Panc1 (cell line): ENCODE measurements at regions not wholly inside any gene's neighbourhood (a gene's known extent, or its start where the extent isn't known, plus 50 kb on each side); places are given as distances from the start of the nearest gene placed in this dataset.
"Not testable (repeated sequence)": the region's sequence is repeated elsewhere in the genome, so short reads cannot be mapped to it uniquely, and the experiment has no call there.

Experiments used
- ATAC-seq: fragments of 200-7000 bp; cut with Tn5 transposase; 2 replicates; pipeline ENCODE4 v1.9.1; 2020; ENCODE audit warnings: mild to moderate bottlenecking, moderate library complexity
- BruUV-seq: library from RNA; stranded (reverse); fragments of 400-500 nt; replicated peaks from 2 replicates; lab custom pipeline; 2021; lab: Mats Ljungman, UMichigan
- CTCF ChIA-PET: fragments of 300-600 bp; sonication (Branson Sonifier 250); formaldehyde crosslinking; loops from one replicate; lab custom pipeline; 2022; ENCODE audit warnings: antibody characterized with exemption; lab: Charles Lee
- POLR2A ChIA-PET: fragments of 300-600 bp; sonication (Branson Sonifier 250); formaldehyde crosslinking; loops from one replicate; lab custom pipeline; 2022; ENCODE audit warnings: antibody characterized with exemption; lab: Charles Lee
- DNase-seq: peaks from one replicate; pipeline ENCODE4 v3.0.0-alpha.2; 2010; ENCODE audit warnings: low read depth, low spot score
- H3K27ac ChIP-seq: 2 replicates; pipeline ENCODE4 v1.5.1; 2011; ENCODE audit warnings: mild to moderate bottlenecking, low read length, inconsistent platforms
- H3K27me3 ChIP-seq: fragments of 200-500 bp; sonication (Bioruptor generic); 2 replicates; pipeline ENCODE4 v1.6.0; 2014; ENCODE audit warnings: low read length, inconsistent platforms; ENCODE audit not compliant: control insufficient read depth, insufficient read depth
- H3K36me3 ChIP-seq: fragments of 200-500 bp; sonication (Bioruptor generic); 2 replicates; pipeline ENCODE4 v1.5.1; 2014; ENCODE audit warnings: inconsistent platforms, mild to moderate bottlenecking, low read length, moderate library complexity; ENCODE audit not compliant: control insufficient read depth, insufficient read depth
- H3K4me1 ChIP-seq: 2 replicates; pipeline ENCODE4 v1.5.1; 2011; ENCODE audit warnings: inconsistent platforms, mild to moderate bottlenecking, low read length, moderate library complexity; ENCODE audit not compliant: control insufficient read depth, insufficient read depth
- H3K4me3 ChIP-seq, 2 experiments: 2 replicates each; pipeline ENCODE4 v1.5.1; 2011 to 2012; ENCODE audit warnings: low read depth in 2 of 2, low read length in 2 of 2, mild to moderate bottlenecking in 2 of 2, inconsistent platforms in 1 of 2, moderate library complexity in 1 of 2
- H3K9me3 ChIP-seq: fragments of 200-500 bp; sonication (Bioruptor generic); 2 replicates; pipeline ENCODE4 v1.5.1; 2014; ENCODE audit warnings: low read depth, mild to moderate bottlenecking, inconsistent platforms, low read length, moderate library complexity; ENCODE audit not compliant: control insufficient read depth, insufficient read depth
- CTCF ChIP-seq: fragments of 450-650 bp; IDR thresholded peaks from 2 replicates; pipeline ENCODE4 v1.5.1; 2017; ENCODE audit warnings: mild to moderate bottlenecking
- POLR2AphosphoS5 ChIP-seq: IDR thresholded peaks from 2 replicates; pipeline ENCODE4 v1.6.1; 2012; ENCODE audit warnings: mild to moderate bottlenecking, low read depth, low read length, moderate library complexity
- SIN3A ChIP-seq: IDR thresholded peaks from 2 replicates; pipeline ENCODE4 v1.6.1; 2012; ENCODE audit warnings: low read depth, mild to moderate bottlenecking, low read length, moderate library complexity, borderline replicate concordance; ENCODE audit not compliant: insufficient read depth
- TCF7L2 ChIP-seq: IDR thresholded peaks from 2 replicates; pipeline ENCODE4 v1.6.1; 2011; ENCODE audit warnings: mild to moderate bottlenecking, low read depth, low read length, inconsistent platforms
- in situ Hi-C: cut with HindIII; loops from 2 replicates; pipeline ENCODE4 v1.10.0; 2016; ENCODE audit warnings: low sequenced_read_pairs, low pct_unique_long_range_greater_than_20kb
- intact Hi-C: fragments of 100-400 bp; cut with micrococcal nuclease; formaldehyde crosslinking; loops from one replicate; pipeline ENCODE4 v1.10.0; 2022; ENCODE audit not compliant: unreplicated experiment
- TF ChIP-seq, protein P1 (sequence below), 2 experiments: IDR thresholded peaks; 2 replicates each; pipeline ENCODE4 v1.6.1; 2011 to 2012; ENCODE audit warnings: low read depth in 2 of 2, control low read depth in 1 of 2, low read length in 1 of 2, mild to moderate bottlenecking in 1 of 2, moderate library complexity in 1 of 2; ENCODE audit not compliant: insufficient read depth in 1 of 2

DNA sequence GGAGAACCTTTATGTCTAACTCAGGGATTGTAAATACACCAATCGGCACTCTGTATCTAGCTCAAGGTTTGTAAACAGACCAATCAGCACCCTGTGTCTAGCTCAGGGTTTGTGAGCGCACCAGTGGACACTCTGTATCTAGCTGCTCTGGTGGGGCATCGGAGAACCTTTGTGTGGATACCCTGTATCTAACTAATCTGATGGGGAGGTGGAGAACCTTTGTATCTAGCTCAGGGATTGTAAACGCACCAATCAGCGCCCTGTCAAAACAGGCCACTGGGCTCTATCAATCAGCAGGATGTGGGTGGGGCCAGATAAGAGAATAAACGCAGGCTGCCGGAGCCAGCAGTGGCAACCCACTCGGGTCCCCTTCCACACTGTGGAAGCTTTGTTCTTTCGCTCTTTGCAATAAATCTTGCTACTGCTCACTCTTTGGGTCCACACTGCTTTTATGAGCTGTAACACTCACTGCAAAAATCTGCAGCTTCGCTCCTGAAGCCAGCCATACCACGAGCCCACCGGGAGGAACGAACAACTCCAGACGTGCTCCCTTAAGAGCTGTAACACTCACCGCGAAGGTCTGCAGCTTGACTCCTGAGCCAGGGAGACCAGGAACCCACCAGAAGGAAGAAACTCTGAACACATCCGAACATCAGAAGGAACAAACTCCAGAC is 1673.2 kb upstream of the B3GALT2 start:
- BruUV-seq, intact Hi-C loops, CTCF ChIA-PET, in situ Hi-C loops, H3K27me3 ChIP-seq, H3K4me3 ChIP-seq, H3K9me3 ChIP-seq, ATAC-seq, H3K36me3 ChIP-seq, H3K27ac ChIP-seq, DNase-seq, POLR2A ChIA-PET, H3K4me1 ChIP-seq: not testable (repeated sequence)

GRCh38 chr1:194858811-194859480 is 1672.5 kb upstream of the B3GALT2 start:
- DNase-seq, H3K4me1 ChIP-seq, H3K9me3 ChIP-seq, H3K4me3 ChIP-seq, H3K36me3 ChIP-seq, BruUV-seq, CTCF ChIA-PET, ATAC-seq, intact Hi-C loops, H3K27me3 ChIP-seq, H3K27ac ChIP-seq, in situ Hi-C loops, POLR2A ChIA-PET: not testable (repeated sequence)

- Histone ChIP-seq H3K27ac (no peak overlapping the region), H3K27me3 (no peaks in the 10 kb centered on the region), H3K36me3 (no peaks in the 10 kb centered on the region), H3K4me3 (no peak overlapping the region), H3K9me3 (no peaks in the 10 kb centered on the region), H3K4me1 (no peaks in the 10 kb centered on the region)
- in situ Hi-C loops = no loop called here
- DNase-seq = no peak
- BruUV-seq = no TSS peak
- intact Hi-C loops = no loop called here
- POLR2A ChIA-PET = no interaction called here
- TF ChIP-seq POLR2AphosphoS5 (no peak), SIN3A (no peak), TCF7L2 (no peak), CTCF (no peak)
- TF ChIP-seq, protein P1, sequence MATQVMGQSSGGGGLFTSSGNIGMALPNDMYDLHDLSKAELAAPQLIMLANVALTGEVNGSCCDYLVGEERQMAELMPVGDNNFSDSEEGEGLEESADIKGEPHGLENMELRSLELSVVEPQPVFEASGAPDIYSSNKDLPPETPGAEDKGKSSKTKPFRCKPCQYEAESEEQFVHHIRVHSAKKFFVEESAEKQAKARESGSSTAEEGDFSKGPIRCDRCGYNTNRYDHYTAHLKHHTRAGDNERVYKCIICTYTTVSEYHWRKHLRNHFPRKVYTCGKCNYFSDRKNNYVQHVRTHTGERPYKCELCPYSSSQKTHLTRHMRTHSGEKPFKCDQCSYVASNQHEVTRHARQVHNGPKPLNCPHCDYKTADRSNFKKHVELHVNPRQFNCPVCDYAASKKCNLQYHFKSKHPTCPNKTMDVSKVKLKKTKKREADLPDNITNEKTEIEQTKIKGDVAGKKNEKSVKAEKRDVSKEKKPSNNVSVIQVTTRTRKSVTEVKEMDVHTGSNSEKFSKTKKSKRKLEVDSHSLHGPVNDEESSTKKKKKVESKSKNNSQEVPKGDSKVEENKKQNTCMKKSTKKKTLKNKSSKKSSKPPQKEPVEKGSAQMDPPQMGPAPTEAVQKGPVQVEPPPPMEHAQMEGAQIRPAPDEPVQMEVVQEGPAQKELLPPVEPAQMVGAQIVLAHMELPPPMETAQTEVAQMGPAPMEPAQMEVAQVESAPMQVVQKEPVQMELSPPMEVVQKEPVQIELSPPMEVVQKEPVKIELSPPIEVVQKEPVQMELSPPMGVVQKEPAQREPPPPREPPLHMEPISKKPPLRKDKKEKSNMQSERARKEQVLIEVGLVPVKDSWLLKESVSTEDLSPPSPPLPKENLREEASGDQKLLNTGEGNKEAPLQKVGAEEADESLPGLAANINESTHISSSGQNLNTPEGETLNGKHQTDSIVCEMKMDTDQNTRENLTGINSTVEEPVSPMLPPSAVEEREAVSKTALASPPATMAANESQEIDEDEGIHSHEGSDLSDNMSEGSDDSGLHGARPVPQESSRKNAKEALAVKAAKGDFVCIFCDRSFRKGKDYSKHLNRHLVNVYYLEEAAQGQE (IDR thresholded peaks at IDR 0.05; ENCODE audit: insufficient read depth in 1 of 2, low read depth in 2 of 2, low read length in 1 of 2) = no peak
- CTCF ChIA-PET = no interaction called here
- no peak for ATAC-seq
Observed at GRCh38 chr1:194857413-194857812, 1671.0 kb upstream of the B3GALT2 start.
